HepG2 (cell line): ENCODE measurements at regions not wholly inside any gene's neighbourhood (a gene's known extent, or its start where the extent isn't known, plus 50 kb on each side); places are given as distances from the start of the nearest gene placed in this dataset.

Experiments used
- ATAC-seq: fragments of 200-7000 bp; cut with Tn5 transposase; 3 replicates; pipeline ENCODE4 v1.9.1; 2020; ENCODE audit warnings: mild to moderate bottlenecking, moderate library complexity
- BruUV-seq: library from RNA; stranded (reverse); fragments of 400-500 nt; replicated peaks from 2 replicates; lab custom pipeline; 2021; lab: Mats Ljungman, UMichigan
- CTCF ChIA-PET: fragments of 300-600 bp; formaldehyde crosslinking; extraction: SDS; loops from one replicate; lab custom pipeline; 2021; ENCODE audit warnings: low total read pairs, inconsistent platforms, low intra/inter-chr PET ratio; lab: Yijun Ruan, JAX
- POLR2A ChIA-PET: fragments of 350-600 bp; sonication (Branson Sonifier 250); formaldehyde crosslinking; loops from one replicate; lab custom pipeline; 2020; ENCODE audit warnings: antibody characterized with exemption, inconsistent platforms; lab: Yijun Ruan, JAX
- DNase-seq: peaks from one replicate; pipeline ENCODE4 v3.0.0-alpha.2; 2015; ENCODE audit warnings: low spot score
- FAIRE-seq: peaks from 3 replicates; lab custom pipeline; 2011; peaks lifted over from hg19 to GRCh38; lab: Jason Lieb, UNC
- H2AFZ ChIP-seq: one replicate; pipeline ENCODE4 v1.6.1; 2011; ENCODE audit warnings: low read length, inconsistent platforms
- H3K27ac ChIP-seq: fragments of 300-600 bp; 3 replicates; pipeline ENCODE4 v1.8.0; 2011; ENCODE audit warnings: mixed run types, mild to moderate bottlenecking, mixed read lengths, low read length, inconsistent platforms; ENCODE audit not compliant: insufficient read depth; ENCODE audit errors: extremely low read length
- H3K27me3 ChIP-seq, 2 experiments: fragments of 200-600 bp in 1 of 2; 2 replicates in 1 of 2; 3 replicates in 1 of 2; pipeline versions ENCODE4 v1.6.0 to v1.8.0; 2011; ENCODE audit warnings: low read length in 2 of 2, mild to moderate bottlenecking in 2 of 2, moderate library complexity in 2 of 2, inconsistent platforms in 1 of 2; ENCODE audit not compliant: insufficient read depth in 2 of 2, control insufficient read depth in 1 of 2
- H3K36me3 ChIP-seq, 2 experiments: fragments of 200-600 bp in 1 of 2; replicated peaks in 1 of 2; 2 replicates in 1 of 2; 3 replicates in 1 of 2; pipeline versions ENCODE4 v1.5.1 to v1.8.0; 2011; ENCODE audit warnings: low read length in 2 of 2, inconsistent platforms in 1 of 2; ENCODE audit not compliant: insufficient read depth in 2 of 2, control insufficient read depth in 1 of 2
- H3K4me1 ChIP-seq: 2 replicates; pipeline ENCODE4 v1.5.1; 2012; ENCODE audit warnings: low read length, inconsistent platforms; ENCODE audit not compliant: insufficient read depth
- H3K4me2 ChIP-seq: 2 replicates; pipeline ENCODE4 v1.6.0; 2011; ENCODE audit warnings: low read depth, low read length, inconsistent platforms
- H3K4me3 ChIP-seq, 3 experiments: fragments of 200-600 bp in 1 of 3; sonication (generic), shearing (Covaris generic) in 1 of 3; replicated peaks in 1 of 3; 2 replicates each; pipeline ENCODE4 v1.5.1; 2011 to 2016; ENCODE audit warnings: low read length in 3 of 3, inconsistent platforms in 2 of 3, low read depth in 2 of 3, mild to moderate bottlenecking in 2 of 3, control low read depth in 1 of 3, mixed read lengths in 1 of 3; ENCODE audit not compliant: insufficient read depth in 1 of 3
- H3K79me2 ChIP-seq: one replicate; pipeline ENCODE4 v1.6.1; 2011; ENCODE audit warnings: low read length, inconsistent platforms; ENCODE audit not compliant: insufficient read depth
- H3K9ac ChIP-seq: 2 replicates; pipeline ENCODE4 v1.6.0; 2011; ENCODE audit warnings: mild to moderate bottlenecking, low read depth, low read length, inconsistent platforms; ENCODE audit not compliant: insufficient read depth
- H3K9me3 ChIP-seq: 2 replicates; pipeline ENCODE4 v1.5.1; 2012; ENCODE audit warnings: mild to moderate bottlenecking, low read length
- H4K20me1 ChIP-seq: 2 replicates; pipeline ENCODE4 v1.6.0; 2011; ENCODE audit warnings: inconsistent platforms, mild to moderate bottlenecking, low read length, moderate library complexity; ENCODE audit not compliant: insufficient read depth
- MED13 ChIP-seq: sonication (generic); formaldehyde crosslinking; IDR thresholded peaks from 2 replicates; pipeline ENCODE4 v1.5.0; 2020; ENCODE audit warnings: missing genetic modification reagents
- RAD51 ChIP-seq: fragments of 450-650 bp; IDR thresholded peaks from 2 replicates; pipeline ENCODE4 v1.6.1; 2016; ENCODE audit warnings: borderline replicate concordance
- SOX13 ChIP-seq, 3 experiments: fragments of 450-650 bp in 1 of 3; sonication (generic) in 1 of 3; formaldehyde crosslinking in 1 of 3; IDR thresholded peaks in 2 of 3; conservative IDR thresholded peaks in 1 of 3; 2 replicates each; pipeline versions ENCODE4 v1.5.0 to v1.6.1; 2016 to 2020; ENCODE audit warnings: antibody characterized with exemption in 1 of 3, mild to moderate bottlenecking in 1 of 3, missing compliant biosample characterization in 1 of 3, missing genetic modification reagents in 1 of 3, moderate library complexity in 1 of 3
- TEAD2 ChIP-seq: sonication (generic); formaldehyde crosslinking; IDR thresholded peaks from 2 replicates; pipeline ENCODE4 v1.9.0; 2021; ENCODE audit warnings: missing genetic modification reagents
- TFDP2 ChIP-seq: sonication (generic); formaldehyde crosslinking; IDR thresholded peaks from 2 replicates; pipeline ENCODE4 v1.4.0; 2020; ENCODE audit warnings: missing genetic modification reagents
- U2AF2 ChIP-seq: fragments of 200-400 bp; formaldehyde crosslinking; IDR thresholded peaks from 2 replicates; pipeline ENCODE4 v1.6.1; 2017; ENCODE audit warnings: low read depth, mild to moderate bottlenecking, low read length
- ZBTB14 ChIP-seq: sonication (generic); formaldehyde crosslinking; IDR thresholded peaks from 2 replicates; pipeline ENCODE4 v1.4.0; 2020; ENCODE audit warnings: missing genetic modification reagents
- ZMYM2 ChIP-seq: sonication (generic); formaldehyde crosslinking; IDR thresholded peaks from 2 replicates; pipeline ENCODE4 v1.8.0; 2022; ENCODE audit warnings: mild to moderate bottlenecking, missing genetic modification reagents
- ZNF160 ChIP-seq: sonication (generic); formaldehyde crosslinking; IDR thresholded peaks from 2 replicates; pipeline ENCODE4 v1.8.0; 2022; ENCODE audit warnings: mild to moderate bottlenecking, inconsistent platforms, missing genetic modification reagents
- ZNF17 ChIP-seq: sonication (generic); formaldehyde crosslinking; IDR thresholded peaks from 2 replicates; pipeline ENCODE4 v1.5.0; 2020; ENCODE audit warnings: mild to moderate bottlenecking, missing genetic modification reagents
- ZNF556 ChIP-seq: sonication (generic); formaldehyde crosslinking; IDR thresholded peaks from 2 replicates; pipeline ENCODE4 v1.4.0; 2020; ENCODE audit warnings: mild to moderate bottlenecking, missing genetic modification reagents, borderline replicate concordance
- ZNF563 ChIP-seq: sonication (generic); formaldehyde crosslinking; IDR thresholded peaks from 2 replicates; pipeline ENCODE4 v1.8.0; 2022; ENCODE audit warnings: mild to moderate bottlenecking, moderate library complexity, missing genetic modification reagents
- ZNF749 ChIP-seq: sonication (generic); formaldehyde crosslinking; IDR thresholded peaks from 2 replicates; pipeline ENCODE4 v1.8.0; 2022; ENCODE audit warnings: mild to moderate bottlenecking, missing genetic modification reagents, moderate library complexity, borderline replicate concordance
- WGBS: methylation state at CpG from one replicate; pipeline ENCODE4 v1.1.6; 2017; ENCODE audit warnings: low lambda C conversion rate; 5-methylcytosine and 5-hydroxymethylcytosine counted together
- in situ Hi-C: cut with HindIII; loops from 2 replicates; pipeline ENCODE4 v1.10.0; 2017; ENCODE audit warnings: low pct_unique_long_range_greater_than_20kb; ENCODE audit not compliant: extremely low pct_ligation_motif_present
- intact Hi-C: fragments of 100-400 bp; cut with micrococcal nuclease; formaldehyde crosslinking; loops from one replicate; pipeline ENCODE4 v1.10.0; 2022; ENCODE audit not compliant: unreplicated experiment
- TF ChIP-seq, protein P1 (sequence below): sonication (generic); formaldehyde crosslinking; IDR thresholded peaks from 2 replicates; pipeline ENCODE4 v1.4.0; 2020; ENCODE audit warnings: low read depth, mild to moderate bottlenecking, missing genetic modification reagents

- no peak overlapping the region for H3K27ac ChIP-seq
- no peaks in the 10 kb centered on the region for H3K4me1 ChIP-seq
- intact Hi-C loops = no loop called here
- H3K9me3 ChIP-seq = no peaks in the 10 kb centered on the region
- ChIA-PET CTCF (no interaction called here), POLR2A (no interaction called here)
- no peak for ATAC-seq
- no peak overlapping the region for H2AFZ ChIP-seq
- TF ChIP-seq ZNF160 (CRISPR knock-in tag) (no peak), ZNF563 (CRISPR knock-in tag) (no peak), ZMYM2 (CRISPR knock-in tag) (no peak), SOX13 (IDR thresholded peaks at IDR 0.05) (no peak), SOX13 (CRISPR knock-in tag; conservative IDR thresholded peaks at IDR 0.05 in 1 of 2, IDR thresholded peaks at IDR 0.05 in 1 of 2) (no peak), TFDP2 (CRISPR knock-in tag) (no peak), TEAD2 (CRISPR knock-in tag) (no peak), ZBTB14 (CRISPR knock-in tag) (no peak), ZNF17 (CRISPR knock-in tag) (no peak), ZNF556 (CRISPR knock-in tag) (no peak), RAD51 (no peak), MED13 (no peak), ZNF749 (CRISPR knock-in tag) (no peak), U2AF2 (no peak)
- TF ChIP-seq, protein P1, sequence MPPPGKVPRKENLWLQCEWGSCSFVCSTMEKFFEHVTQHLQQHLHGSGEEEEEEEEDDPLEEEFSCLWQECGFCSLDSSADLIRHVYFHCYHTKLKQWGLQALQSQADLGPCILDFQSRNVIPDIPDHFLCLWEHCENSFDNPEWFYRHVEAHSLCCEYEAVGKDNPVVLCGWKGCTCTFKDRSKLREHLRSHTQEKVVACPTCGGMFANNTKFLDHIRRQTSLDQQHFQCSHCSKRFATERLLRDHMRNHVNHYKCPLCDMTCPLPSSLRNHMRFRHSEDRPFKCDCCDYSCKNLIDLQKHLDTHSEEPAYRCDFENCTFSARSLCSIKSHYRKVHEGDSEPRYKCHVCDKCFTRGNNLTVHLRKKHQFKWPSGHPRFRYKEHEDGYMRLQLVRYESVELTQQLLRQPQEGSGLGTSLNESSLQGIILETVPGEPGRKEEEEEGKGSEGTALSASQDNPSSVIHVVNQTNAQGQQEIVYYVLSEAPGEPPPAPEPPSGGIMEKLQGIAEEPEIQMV (CRISPR knock-in tag) = no peak
- no peak for DNase-seq
- H4K20me1 ChIP-seq = no peaks in the 10 kb centered on the region
- H3K79me2 ChIP-seq = no peaks in the 10 kb centered on the region
- H3K36me3 ChIP-seq = no peaks in the 10 kb centered on the region
- H3K9ac ChIP-seq = no peak overlapping the region
- FAIRE-seq = no peak
- no peak overlapping the region for H3K4me2 ChIP-seq
- in situ Hi-C loops = no loop called here
- no peak overlapping the region for H3K4me3 ChIP-seq
- H3K27me3 ChIP-seq = no peaks in the 10 kb centered on the region
- 38% methylated on average over 3 of the region's 3 CpGs for WGBS
- BruUV-seq = no TSS peak
Observed at GRCh38 chr18:72638376-72638775, 94.2 kb upstream of the CBLN2 start.
